Fibroblast of the aortic adventitia (primary cell): ENCODE measurements at regions not wholly inside any gene's neighbourhood (a gene's known extent, or its start where the extent isn't known, plus 50 kb on each side); places are given as distances from the start of the nearest gene placed in this dataset.

Experiments
- DNase-seq: peaks from one replicate; pipeline ENCODE4 v3.0.0-alpha.2; 2010; ENCODE audit warnings: low read depth
- H3K4me3 ChIP-seq: 2 replicates; pipeline ENCODE4 v1.5.1; 2011; ENCODE audit warnings: low read depth, mild to moderate bottlenecking, control low read depth, low read length, moderate library complexity
- TF ChIP-seq, protein P1 (sequence below): IDR thresholded peaks from 2 replicates; pipeline ENCODE4 v1.5.1; 2011; ENCODE audit warnings: mild to moderate bottlenecking, low read length, control low read depth, inconsistent platforms; ENCODE audit not compliant: insufficient read depth

DNA sequence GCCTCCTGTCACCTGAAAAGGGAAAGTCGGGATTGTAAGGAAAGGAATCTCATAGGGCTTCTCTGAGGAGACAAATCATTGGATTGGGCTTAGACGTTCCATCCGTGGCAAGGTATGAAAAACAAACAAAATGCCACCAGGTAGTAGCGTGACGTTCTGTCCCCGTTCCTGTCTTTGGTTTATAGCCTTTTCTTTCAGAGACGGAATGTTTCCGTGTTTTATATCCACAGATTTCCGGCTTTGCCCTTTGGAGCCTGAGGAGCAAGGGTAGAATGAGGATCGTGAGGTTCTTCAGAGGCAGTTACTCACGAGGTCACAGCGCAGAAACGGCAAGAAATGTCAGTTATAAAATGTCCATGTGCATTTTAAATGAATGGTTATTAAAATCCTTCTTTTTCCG is 118.3 kb downstream of the TMEM18 start:
- TF ChIP-seq, protein P1, sequence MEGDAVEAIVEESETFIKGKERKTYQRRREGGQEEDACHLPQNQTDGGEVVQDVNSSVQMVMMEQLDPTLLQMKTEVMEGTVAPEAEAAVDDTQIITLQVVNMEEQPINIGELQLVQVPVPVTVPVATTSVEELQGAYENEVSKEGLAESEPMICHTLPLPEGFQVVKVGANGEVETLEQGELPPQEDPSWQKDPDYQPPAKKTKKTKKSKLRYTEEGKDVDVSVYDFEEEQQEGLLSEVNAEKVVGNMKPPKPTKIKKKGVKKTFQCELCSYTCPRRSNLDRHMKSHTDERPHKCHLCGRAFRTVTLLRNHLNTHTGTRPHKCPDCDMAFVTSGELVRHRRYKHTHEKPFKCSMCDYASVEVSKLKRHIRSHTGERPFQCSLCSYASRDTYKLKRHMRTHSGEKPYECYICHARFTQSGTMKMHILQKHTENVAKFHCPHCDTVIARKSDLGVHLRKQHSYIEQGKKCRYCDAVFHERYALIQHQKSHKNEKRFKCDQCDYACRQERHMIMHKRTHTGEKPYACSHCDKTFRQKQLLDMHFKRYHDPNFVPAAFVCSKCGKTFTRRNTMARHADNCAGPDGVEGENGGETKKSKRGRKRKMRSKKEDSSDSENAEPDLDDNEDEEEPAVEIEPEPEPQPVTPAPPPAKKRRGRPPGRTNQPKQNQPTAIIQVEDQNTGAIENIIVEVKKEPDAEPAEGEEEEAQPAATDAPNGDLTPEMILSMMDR = no peak
- no peak overlapping the region for H3K4me3 ChIP-seq
- DNase-seq = no peak

DNA sequence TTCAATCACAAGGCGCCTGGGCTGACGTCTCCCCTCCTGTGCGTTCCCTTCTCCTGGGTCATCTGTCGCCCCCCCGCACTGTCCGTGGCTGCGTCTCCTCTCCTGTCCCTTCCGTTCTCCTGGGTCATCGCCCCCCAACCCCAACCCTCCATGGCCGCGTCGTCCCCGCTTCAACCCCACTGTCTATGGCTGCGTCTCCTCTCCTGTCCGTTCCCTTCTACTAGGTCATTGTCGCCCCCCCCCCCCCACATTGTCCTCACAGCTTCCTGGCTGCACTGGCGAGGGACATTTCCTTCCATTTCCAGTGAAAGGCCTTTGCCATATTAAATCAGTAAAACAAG is 118.9 kb downstream of the TMEM18 start:
- no peak for DNase-seq
- no peak overlapping the region for H3K4me3 ChIP-seq
- TF ChIP-seq, protein P1 = no peak

- TF ChIP-seq, protein P1 = no peak
- no peak for DNase-seq
- no peak overlapping the region for H3K4me3 ChIP-seq
Measured at GRCh38 chr2:557635-558301, 119.4 kb downstream of the TMEM18 start.

DNA sequence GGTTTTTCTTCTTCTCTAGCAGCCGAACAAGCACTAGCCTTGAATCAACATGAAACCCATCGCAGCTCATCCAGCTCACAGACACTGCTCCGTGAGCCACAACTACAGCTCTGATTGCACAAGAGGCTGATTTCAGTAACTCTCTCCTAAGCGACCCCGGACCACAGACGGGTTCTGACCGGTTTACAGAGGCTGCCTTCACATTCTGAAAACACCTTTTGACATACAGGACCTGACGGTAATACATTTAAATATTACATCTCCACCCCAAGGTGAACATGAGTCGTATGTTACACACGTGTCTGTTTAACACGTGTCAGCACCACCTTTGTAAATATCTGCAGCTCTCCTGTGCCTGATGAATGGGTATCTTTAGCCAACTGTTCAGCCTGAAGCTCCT is 120.7 kb downstream of the TMEM18 start:
- TF ChIP-seq, protein P1 = no peak
- DNase-seq = no peak
- H3K4me3 ChIP-seq = no peak overlapping the region

DNA sequence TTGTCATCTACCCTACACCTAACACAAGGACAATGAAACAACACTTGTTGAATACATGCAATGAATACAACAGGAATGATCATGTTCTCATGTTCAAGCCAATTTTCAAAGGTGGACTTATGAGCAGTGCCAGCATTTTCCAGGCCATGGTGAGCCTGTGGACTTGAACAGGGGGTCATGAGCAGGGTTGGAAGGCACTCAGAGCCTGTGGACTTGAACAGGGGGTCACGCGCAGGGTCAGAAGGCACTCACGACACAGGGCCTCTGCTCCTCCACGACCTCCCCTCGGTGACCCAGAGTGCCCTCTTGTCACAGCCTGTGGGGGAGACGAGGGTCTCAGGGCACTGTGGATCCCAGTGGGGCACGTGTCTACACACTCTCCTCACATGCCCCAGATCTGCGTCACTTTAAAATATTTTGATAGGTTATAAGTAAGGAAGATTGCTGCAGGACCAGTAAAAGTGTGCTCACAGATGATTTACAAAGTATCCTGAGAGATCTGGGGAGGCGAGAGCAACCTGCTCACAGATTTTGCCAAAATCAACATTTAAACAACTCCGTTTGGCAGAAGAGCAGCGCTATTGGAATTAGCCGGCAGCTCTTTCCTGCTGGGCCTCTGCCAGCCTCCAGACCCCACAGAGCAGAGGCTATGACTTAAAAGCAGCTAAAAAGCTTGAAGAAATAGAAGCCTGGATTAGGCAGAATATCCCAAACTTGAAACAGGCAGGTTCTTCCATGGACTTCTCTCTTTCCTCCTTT is 121.9 kb downstream of the TMEM18 start:
- TF ChIP-seq, protein P1 = no peak
- DNase-seq = no peak

DNA sequence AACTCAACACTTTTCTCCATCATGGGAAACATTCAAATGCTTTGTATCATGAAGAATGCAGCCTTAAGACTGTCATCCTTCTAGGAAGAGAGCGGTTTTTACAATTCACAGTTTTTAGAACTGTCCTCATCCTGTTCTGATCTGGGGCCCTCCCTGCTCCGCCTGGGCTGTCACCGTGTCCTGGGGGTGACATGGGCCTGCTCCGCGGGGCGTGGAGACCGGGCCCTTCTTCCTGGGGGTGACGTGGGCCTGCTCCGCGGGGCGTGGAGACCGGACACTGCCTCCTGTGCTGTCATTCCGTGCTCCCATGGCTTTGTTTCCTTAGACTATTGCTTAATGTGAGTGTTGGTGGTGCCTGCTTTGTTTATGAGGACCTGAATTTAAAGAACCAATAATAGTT is 122.8 kb downstream of the TMEM18 start:
- no peak for DNase-seq
- TF ChIP-seq, protein P1 = no peak
- H3K4me3 ChIP-seq = no peak overlapping the region

More for the DNA sequence above, 121.9 kb downstream of the TMEM18 start:
- H3K4me3 ChIP-seq = no peak overlapping the region

- H3K4me3 ChIP-seq = no peak overlapping the region
- TF ChIP-seq, protein P1 = no peak
- DNase-seq = no peak
Measured at GRCh38 chr2:552906-553305, 124.3 kb downstream of the TMEM18 start.
